Transverse colon (tissue), 4 donors: ENCODE measurements at regions not wholly inside any gene's neighbourhood (a gene's known extent, or its start where the extent isn't known, plus 50 kb on each side); places are given as distances from the start of the nearest gene placed in this dataset.

Source experiments
- DNase-seq: peaks from one replicate; pipeline ENCODE4 v3.0.0-alpha.2; 2019
- H3K27ac ChIP-seq, 4 donors: fragments of 200-600 bp; sonication (generic); 2 replicates each; pipeline ENCODE4 v1.5.1; 2016 to 2018; ENCODE audit warnings: inconsistent platforms in 4 of 4
- H3K27me3 ChIP-seq: fragments of 200-600 bp; sonication (generic); 2 replicates; pipeline ENCODE4 v1.5.1; 2017; ENCODE audit warnings: inconsistent platforms
- H3K36me3 ChIP-seq, 4 donors: fragments of 200-600 bp; sonication (generic); 2 replicates each; pipeline ENCODE4 v1.5.1; 2017 to 2019; ENCODE audit warnings: inconsistent platforms in 4 of 4
- H3K4me1 ChIP-seq, 4 donors: fragments of 200-600 bp; sonication (generic); 2 replicates each; pipeline ENCODE4 v1.5.1; 2017 to 2020; ENCODE audit warnings: inconsistent platforms in 4 of 4
- H3K4me3 ChIP-seq, 4 donors: fragments of 200-600 bp; sonication (generic); 1 replicate in 1 of 4; 2 replicates in 3 of 4; pipeline versions ENCODE4 v1.5.1 to v1.6.1; 2017 to 2019; ENCODE audit warnings: inconsistent platforms in 4 of 4
- H3K9me3 ChIP-seq, 2 donors: fragments of 200-600 bp; sonication (generic); 2 replicates each; pipeline ENCODE4 v1.5.1; 2017 to 2019; ENCODE audit warnings: inconsistent platforms in 2 of 2
- EP300 ChIP-seq: sonication (generic); formaldehyde crosslinking; IDR thresholded peaks from one replicate; pipeline ENCODE4 v1.6.1; 2017; ENCODE audit warnings: antibody characterized with exemption, low read depth
- POLR2A ChIP-seq: fragments of 450-650 bp; IDR thresholded peaks from one replicate; pipeline ENCODE4 v1.6.1; 2016; ENCODE audit warnings: antibody characterized with exemption, mild to moderate bottlenecking, moderate library complexity
- POLR2AphosphoS5 ChIP-seq, 3 donors: sonication (generic); formaldehyde crosslinking; IDR thresholded peaks; one replicate each; pipeline ENCODE4 v1.6.1; 2016; ENCODE audit warnings: antibody characterized with exemption in 3 of 3
- WGBS, 2 donors: methylation state at CpG; one replicate each; pipeline ENCODE4 v1.1.5; 2018; ENCODE audit warnings: low coverage in 1 of 2; 5-methylcytosine and 5-hydroxymethylcytosine counted together
- in situ Hi-C, 4 donors: fragments of 200-750 bp; cut with MboI; loops; one replicate each; pipeline versions ENCODE4 v1.15.0 to v1.15.1; 2017; ENCODE audit warnings: low sequenced_read_pairs in 3 of 4, low pct_ligation_motif_present in 1 of 4, low pct_unique_long_range_greater_than_20kb in 1 of 4
- intact Hi-C: fragments of 100-400 bp; cut with DNase I; formaldehyde crosslinking; loops from one replicate; pipeline ENCODE4 v1.15.1; 2023; ENCODE audit warnings: low total_unique reads
- TF ChIP-seq, protein P1 (sequence below), 5 experiments: fragments of 200-600 bp in 3 of 5; fragments of 450-650 bp in 2 of 5; sonication (generic) in 3 of 5; IDR thresholded peaks; 1 replicate in 2 of 5; 2 replicates in 3 of 5; pipeline ENCODE4 v1.5.1; 2016 to 2017; ENCODE audit warnings: antibody characterized with exemption in 5 of 5, inconsistent platforms in 3 of 5, mild to moderate bottlenecking in 2 of 5, moderate library complexity in 1 of 5

DNA sequence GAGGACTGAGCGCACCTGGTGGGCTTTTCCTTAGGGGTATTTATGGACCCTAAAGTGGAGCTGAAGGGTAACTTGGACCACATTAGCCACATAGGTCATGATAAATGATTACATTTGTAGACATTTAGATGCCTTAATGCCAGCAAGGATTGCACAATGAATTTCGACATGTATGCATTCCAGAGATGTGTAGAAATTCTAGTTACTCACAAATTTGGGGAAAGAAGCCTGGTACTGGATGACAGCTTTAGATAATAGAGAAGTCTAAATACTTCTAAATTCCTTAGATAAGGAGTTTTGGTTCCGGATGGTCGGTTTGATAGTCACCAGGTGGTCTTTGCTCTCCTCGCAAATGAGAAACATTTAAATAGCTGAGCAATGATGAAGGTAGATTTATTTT is 609.5 kb upstream of the PRKX start:
- no peaks in the 10 kb centered on the region for H3K36me3 ChIP-seq
- no peak overlapping the region for H3K27ac ChIP-seq
- no peak for DNase-seq
- intact Hi-C loops (no loop called here), in situ Hi-C loops (no loop called here)
- H3K4me1 ChIP-seq, result no peaks in the 10 kb centered on the region
- no peaks in the 10 kb centered on the region for H3K9me3 ChIP-seq
- TF ChIP-seq, protein P1, sequence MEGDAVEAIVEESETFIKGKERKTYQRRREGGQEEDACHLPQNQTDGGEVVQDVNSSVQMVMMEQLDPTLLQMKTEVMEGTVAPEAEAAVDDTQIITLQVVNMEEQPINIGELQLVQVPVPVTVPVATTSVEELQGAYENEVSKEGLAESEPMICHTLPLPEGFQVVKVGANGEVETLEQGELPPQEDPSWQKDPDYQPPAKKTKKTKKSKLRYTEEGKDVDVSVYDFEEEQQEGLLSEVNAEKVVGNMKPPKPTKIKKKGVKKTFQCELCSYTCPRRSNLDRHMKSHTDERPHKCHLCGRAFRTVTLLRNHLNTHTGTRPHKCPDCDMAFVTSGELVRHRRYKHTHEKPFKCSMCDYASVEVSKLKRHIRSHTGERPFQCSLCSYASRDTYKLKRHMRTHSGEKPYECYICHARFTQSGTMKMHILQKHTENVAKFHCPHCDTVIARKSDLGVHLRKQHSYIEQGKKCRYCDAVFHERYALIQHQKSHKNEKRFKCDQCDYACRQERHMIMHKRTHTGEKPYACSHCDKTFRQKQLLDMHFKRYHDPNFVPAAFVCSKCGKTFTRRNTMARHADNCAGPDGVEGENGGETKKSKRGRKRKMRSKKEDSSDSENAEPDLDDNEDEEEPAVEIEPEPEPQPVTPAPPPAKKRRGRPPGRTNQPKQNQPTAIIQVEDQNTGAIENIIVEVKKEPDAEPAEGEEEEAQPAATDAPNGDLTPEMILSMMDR (IDR thresholded peaks at IDR 0.05), result no peak
- TF ChIP-seq POLR2A (no peak), EP300 (no peak), POLR2AphosphoS5 (IDR thresholded peaks at IDR 0.05) (no peak)
- WGBS, 2 donors, result 83% methylated on average over 5 of the region's 5 CpGs; no CpG with 5 or more reads in 1 of the 2 donors
- no peaks in the 10 kb centered on the region for H3K27me3 ChIP-seq
- no peak overlapping the region for H3K4me3 ChIP-seq

DNA sequence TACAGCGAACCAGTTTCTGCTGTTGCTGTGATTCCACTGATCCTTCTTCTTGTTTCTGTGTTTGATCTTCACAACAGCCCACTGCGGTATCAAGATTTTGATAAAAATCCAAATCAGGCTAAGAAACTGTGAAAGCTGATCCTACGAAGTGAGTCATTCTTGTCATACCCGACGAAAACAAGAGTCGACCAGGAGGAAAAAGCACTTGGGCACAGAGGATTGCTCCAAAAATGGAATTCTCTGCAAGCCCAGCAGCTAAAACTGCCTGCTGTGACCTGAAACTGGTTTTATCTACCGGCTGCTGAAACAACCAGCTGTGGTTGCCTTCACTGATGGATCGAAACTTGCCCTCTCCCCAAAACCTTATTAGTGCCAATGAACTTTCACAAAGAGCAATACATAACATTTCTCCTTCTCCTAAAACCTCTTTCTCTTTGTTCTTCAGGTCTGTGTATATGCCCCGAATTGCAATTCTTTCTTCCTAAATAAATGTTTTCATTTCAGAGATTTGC is 607.0 kb upstream of the PRKX start:
- no peaks in the 10 kb centered on the region for H3K36me3 ChIP-seq
- H3K27ac ChIP-seq, result no peak overlapping the region
- H3K4me1 ChIP-seq, result no peaks in the 10 kb centered on the region
- TF ChIP-seq POLR2A (no peak), POLR2AphosphoS5 (IDR thresholded peaks at IDR 0.05) (no peak), EP300 (no peak)
- TF ChIP-seq, protein P1 (IDR thresholded peaks at IDR 0.05), result no peak
- intact Hi-C loops, result no loop called here
- WGBS, 2 donors, result 55 to 72% methylated on average over 2 to 9 of the region's 9 CpGs
- no peak for DNase-seq
- no peaks in the 10 kb centered on the region for H3K27me3 ChIP-seq
- in situ Hi-C loops, result no loop called here
- no peaks in the 10 kb centered on the region for H3K9me3 ChIP-seq
- H3K4me3 ChIP-seq, result no peak overlapping the region

DNA sequence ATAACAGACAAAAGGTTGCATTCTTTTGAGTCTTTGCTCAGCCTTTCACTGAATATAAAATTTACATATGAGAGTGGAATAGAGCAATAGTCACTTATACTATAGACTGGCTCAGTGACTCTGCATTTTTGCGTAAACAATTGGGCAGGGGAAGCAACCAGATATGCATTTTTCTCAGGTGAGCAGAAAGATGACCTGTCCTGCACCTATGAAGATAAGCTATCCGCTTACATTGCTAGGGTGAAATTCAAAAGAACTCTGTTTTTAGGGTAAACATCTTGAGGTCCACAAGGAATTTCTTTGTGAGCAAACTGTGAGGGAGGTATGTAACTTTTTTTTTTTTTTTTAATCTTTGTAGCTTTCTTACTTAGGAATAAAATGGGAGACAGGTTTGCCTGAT is 602.4 kb upstream of the PRKX start:
- Histone ChIP-seq H3K36me3 (no peaks in the 10 kb centered on the region), H3K27me3 (no peaks in the 10 kb centered on the region), H3K4me1 (no peaks in the 10 kb centered on the region), H3K4me3 (no peak overlapping the region), H3K9me3 (no peaks in the 10 kb centered on the region), H3K27ac (no peak overlapping the region)
- intact Hi-C loops, result no loop called here
- WGBS, 2 donors, result 74% methylated on average over 2 of the region's 2 CpGs; no CpG with 5 or more reads in 1 of the 2 donors
- in situ Hi-C loops, result no loop called here
- no peak for DNase-seq
- TF ChIP-seq POLR2AphosphoS5 (IDR thresholded peaks at IDR 0.05), result no peak
- TF ChIP-seq EP300, result no peak
- TF ChIP-seq, protein P1 (IDR thresholded peaks at IDR 0.05), result no peak
- TF ChIP-seq POLR2A, result no peak

DNA sequence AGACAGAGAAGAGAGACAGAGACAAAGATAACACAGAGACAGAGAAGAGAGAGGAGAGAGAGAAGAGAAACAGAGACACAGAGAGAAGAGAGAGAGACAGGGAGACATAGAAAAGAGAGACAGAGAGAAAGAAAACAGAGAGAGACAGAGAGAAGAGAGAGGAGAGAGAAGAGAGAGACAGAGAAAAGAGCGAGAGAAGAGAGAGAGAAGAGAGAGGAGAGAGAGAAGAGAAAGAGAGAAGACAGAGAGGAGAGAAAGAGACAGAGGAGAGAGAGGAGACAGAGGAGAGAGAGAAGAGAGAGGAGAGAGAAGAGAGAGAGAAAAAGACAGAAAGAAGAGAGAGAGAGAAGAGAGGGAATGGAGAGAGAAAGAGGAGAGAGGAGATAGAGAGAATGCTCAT is 601.1 kb upstream of the PRKX start:
- DNase-seq, result no peak
- no peaks in the 10 kb centered on the region for H3K27me3 ChIP-seq
- H3K4me1 ChIP-seq, result no peaks in the 10 kb centered on the region
- no peaks in the 10 kb centered on the region for H3K9me3 ChIP-seq
- in situ Hi-C loops (no loop called here), intact Hi-C loops (no loop called here)
- no peak overlapping the region for H3K4me3 ChIP-seq
- TF ChIP-seq, protein P1 (IDR thresholded peaks at IDR 0.05), result no peak
- no peak for TF ChIP-seq EP300
- TF ChIP-seq POLR2AphosphoS5 (IDR thresholded peaks at IDR 0.05), result no peak
- no peak for TF ChIP-seq POLR2A
- 92% methylated on average over 1 of the region's 1 CpG; no CpG with 5 or more reads in 1 of the 2 donors for WGBS, 2 donors
- no peaks in the 10 kb centered on the region for H3K36me3 ChIP-seq
- no peak overlapping the region for H3K27ac ChIP-seq
